ENCODE measurements at regions not wholly inside any gene's neighbourhood (a gene's known extent, or its start where the extent isn't known, plus 50 kb on each side); places are given as distances from the start of the nearest gene placed in this dataset.

DNA sequence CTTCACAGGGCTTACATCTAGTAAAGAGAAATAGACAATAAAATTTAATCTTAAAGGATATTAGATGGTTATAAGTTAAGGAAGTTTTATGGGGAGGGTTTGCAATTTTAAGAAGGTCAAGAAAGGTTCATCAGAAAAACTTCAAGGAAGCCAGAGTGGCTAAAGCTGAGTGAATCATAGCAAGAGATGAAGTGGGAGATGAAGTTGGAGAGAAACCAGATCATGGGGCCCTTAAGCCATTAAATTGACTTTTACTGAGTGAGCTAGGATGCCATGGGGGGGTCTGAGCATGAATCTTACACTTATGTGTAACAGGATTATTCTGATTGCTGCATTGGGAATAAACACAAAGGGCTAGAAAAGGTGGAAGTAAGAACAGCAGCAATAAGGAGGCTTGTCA, 189.2 kb downstream of the LRIG3 start:
- ATAC-seq (no peak), DNase-seq (no peak)
- TF ChIP-seq, protein P1, sequence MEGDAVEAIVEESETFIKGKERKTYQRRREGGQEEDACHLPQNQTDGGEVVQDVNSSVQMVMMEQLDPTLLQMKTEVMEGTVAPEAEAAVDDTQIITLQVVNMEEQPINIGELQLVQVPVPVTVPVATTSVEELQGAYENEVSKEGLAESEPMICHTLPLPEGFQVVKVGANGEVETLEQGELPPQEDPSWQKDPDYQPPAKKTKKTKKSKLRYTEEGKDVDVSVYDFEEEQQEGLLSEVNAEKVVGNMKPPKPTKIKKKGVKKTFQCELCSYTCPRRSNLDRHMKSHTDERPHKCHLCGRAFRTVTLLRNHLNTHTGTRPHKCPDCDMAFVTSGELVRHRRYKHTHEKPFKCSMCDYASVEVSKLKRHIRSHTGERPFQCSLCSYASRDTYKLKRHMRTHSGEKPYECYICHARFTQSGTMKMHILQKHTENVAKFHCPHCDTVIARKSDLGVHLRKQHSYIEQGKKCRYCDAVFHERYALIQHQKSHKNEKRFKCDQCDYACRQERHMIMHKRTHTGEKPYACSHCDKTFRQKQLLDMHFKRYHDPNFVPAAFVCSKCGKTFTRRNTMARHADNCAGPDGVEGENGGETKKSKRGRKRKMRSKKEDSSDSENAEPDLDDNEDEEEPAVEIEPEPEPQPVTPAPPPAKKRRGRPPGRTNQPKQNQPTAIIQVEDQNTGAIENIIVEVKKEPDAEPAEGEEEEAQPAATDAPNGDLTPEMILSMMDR (IDR thresholded peaks at IDR 0.05): no peak
- Histone ChIP-seq H3K4me3 (ENCODE audit: low read length) (no peak overlapping the region), H3K36me3 (ENCODE audit: control insufficient read depth, insufficient read depth, low read length) (no peaks in the 10 kb centered on the region), H3K4me1 (ENCODE audit: control insufficient read depth, insufficient read depth, low read length) (no peaks in the 10 kb centered on the region), H3K27ac (ENCODE audit: low read length) (no peak overlapping the region), H3K9me3 (ENCODE audit: control insufficient read depth, insufficient read depth, low read length) (no peaks in the 10 kb centered on the region), H3K27me3 (ENCODE audit: control insufficient read depth, insufficient read depth, low read length) (no peaks in the 10 kb centered on the region)
- Mint-ChIP-seq H3K27ac (no peak overlapping the region), H3K9me3 (peaks cover 10% of the 10 kb centered on the region in 2 donors), H3K4me1 (no peaks in the 10 kb centered on the region), H3K27me3 (ENCODE audit: low read depth in 2 of 2) (no peaks in the 10 kb centered on the region), H3K4me3 (no peak overlapping the region), H3K36me3 (no peaks in the 10 kb centered on the region)
- intact Hi-C loops (cut with micrococcal nuclease): no loop called here

DNA sequence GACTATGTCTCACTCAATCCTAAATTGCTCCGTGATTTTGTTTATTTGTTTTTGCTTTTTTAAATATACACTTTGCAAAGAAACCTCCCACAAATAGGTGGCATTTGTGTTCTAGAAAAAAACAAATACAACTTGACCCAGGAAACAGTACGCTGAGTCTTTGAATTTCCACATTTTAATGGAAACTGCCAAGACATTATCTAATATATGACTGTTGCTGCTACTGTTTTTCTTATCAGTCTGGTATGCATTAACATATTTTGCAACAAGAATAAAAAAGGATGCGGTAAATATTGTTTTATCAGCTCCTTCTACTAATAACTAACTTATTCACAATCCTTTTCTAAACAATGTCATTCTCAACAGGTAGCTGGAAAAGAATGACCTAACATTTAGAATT, 187.4 kb downstream of the LRIG3 start:
- Histone ChIP-seq H3K9me3 (ENCODE audit: control insufficient read depth, insufficient read depth, low read length) (no peaks in the 10 kb centered on the region), H3K27me3 (ENCODE audit: control insufficient read depth, insufficient read depth, low read length) (no peaks in the 10 kb centered on the region), H3K4me1 (ENCODE audit: control insufficient read depth, insufficient read depth, low read length) (no peaks in the 10 kb centered on the region), H3K4me3 (ENCODE audit: low read length) (no peak overlapping the region), H3K36me3 (ENCODE audit: control insufficient read depth, insufficient read depth, low read length) (no peaks in the 10 kb centered on the region), H3K27ac (ENCODE audit: low read length) (no peak overlapping the region)
- no peaks in the 10 kb centered on the region for H3K36me3 Mint-ChIP-seq
- H3K4me3 Mint-ChIP-seq: no peak overlapping the region
- DNase-seq: no peak
- peaks cover 10% of the 10 kb centered on the region in 2 donors for H3K9me3 Mint-ChIP-seq
- intact Hi-C loops (cut with micrococcal nuclease): no loop called here
- H3K27me3 Mint-ChIP-seq (ENCODE audit: low read depth in 2 of 2): no peaks in the 10 kb centered on the region
- no peaks in the 10 kb centered on the region for H3K4me1 Mint-ChIP-seq
- TF ChIP-seq, protein P1 (IDR thresholded peaks at IDR 0.05): no peak
- ATAC-seq: no peak
- 88% methylated on average over 1 of the region's 3 CpGs for WGBS (ENCODE audit: insufficient coverage)
- no peak overlapping the region for H3K27ac Mint-ChIP-seq

DNA sequence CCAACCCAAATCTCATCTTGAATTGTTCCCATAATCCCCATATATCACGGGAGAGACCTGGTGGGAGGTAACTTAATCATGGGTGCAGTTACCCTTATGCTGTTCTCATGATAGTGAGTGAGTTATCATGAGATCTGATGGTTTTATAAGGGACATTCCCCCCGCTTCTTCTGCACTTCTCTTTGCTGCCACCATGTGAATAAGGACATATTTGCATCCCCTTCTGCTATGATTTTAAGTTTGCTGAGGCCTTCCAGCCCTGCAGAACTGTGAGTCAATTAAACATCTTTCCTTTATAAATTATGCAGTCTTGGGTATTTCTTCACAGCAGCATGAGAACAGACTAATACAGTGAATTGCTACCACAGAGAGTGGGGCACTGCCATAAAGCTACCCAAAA, 179.1 kb downstream of the LRIG3 start:
- Histone ChIP-seq H3K9me3 (ENCODE audit: control insufficient read depth, insufficient read depth, low read length) (peaks cover 7% of the 10 kb centered on the region), H3K4me3 (ENCODE audit: low read length) (no peak overlapping the region), H3K4me1 (ENCODE audit: control insufficient read depth, insufficient read depth, low read length) (no peaks in the 10 kb centered on the region), H3K27me3 (ENCODE audit: control insufficient read depth, insufficient read depth, low read length) (no peaks in the 10 kb centered on the region), H3K36me3 (ENCODE audit: control insufficient read depth, insufficient read depth, low read length) (no peaks in the 10 kb centered on the region), H3K27ac (ENCODE audit: low read length) (no peak overlapping the region)
- no peak for DNase-seq
- TF ChIP-seq, protein P1 (IDR thresholded peaks at IDR 0.05): no peak
- Mint-ChIP-seq H3K36me3 (no peaks in the 10 kb centered on the region), H3K4me3 (no peak overlapping the region), H3K4me1 (no peaks in the 10 kb centered on the region), H3K27me3 (ENCODE audit: low read depth in 2 of 2) (no peaks in the 10 kb centered on the region), H3K27ac (no peak overlapping the region), H3K9me3 (peaks cover 7 to 18% of the 10 kb centered on the region in 2 donors)
- intact Hi-C loops (cut with micrococcal nuclease): no loop called here
- no peak for ATAC-seq
- WGBS (ENCODE audit: insufficient coverage): 97% methylated on average over 2 of the region's 2 CpGs

DNA sequence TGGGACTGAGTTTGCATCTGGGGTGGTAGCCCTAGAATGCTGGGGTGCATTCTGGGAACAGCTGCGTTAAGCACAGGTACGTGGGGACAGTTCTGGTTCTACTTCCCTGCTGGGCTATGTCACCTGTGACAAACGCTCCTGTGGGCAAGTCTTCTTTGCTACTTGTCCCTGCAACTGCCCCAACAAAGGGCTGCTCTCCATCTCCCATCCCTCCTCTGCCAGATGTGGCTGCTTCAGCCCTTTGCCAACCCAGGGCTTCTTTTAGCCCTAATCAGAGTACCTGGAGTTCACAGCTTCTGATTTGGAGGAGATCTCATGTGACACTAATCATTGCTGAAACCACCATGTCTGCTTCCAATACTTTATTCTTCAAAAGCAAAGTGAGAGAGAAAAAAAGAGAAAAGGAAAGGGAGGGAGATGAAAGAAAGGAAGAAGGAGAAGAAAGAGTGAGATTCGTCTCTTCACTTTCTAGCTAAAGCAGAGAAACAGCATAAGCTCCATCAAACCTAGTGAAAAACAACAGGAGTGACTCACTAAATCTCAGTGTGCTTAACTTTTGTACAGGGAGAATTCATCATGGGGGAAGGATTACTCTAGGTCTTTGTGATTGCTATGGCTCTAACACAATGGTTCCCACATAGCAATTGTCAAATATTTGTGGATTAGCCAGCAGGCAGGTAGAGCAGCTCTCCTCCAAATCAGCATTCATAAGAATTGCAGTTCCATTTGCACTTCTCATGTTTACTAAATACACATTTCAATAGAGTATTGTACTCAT, 174.8 kb downstream of the LRIG3 start:
- no peak for DNase-seq
- no peak for ATAC-seq
- intact Hi-C loops (cut with micrococcal nuclease): no loop called here
- no peaks in the 10 kb centered on the region for H3K36me3 Mint-ChIP-seq
- 60% methylated on average over 3 of the region's 4 CpGs for WGBS (ENCODE audit: insufficient coverage)
- no peaks in the 10 kb centered on the region for H3K4me1 ChIP-seq (ENCODE audit: control insufficient read depth, insufficient read depth, low read length)
- H3K4me3 Mint-ChIP-seq: no peak overlapping the region
- H3K27ac ChIP-seq (ENCODE audit: low read length): no peak overlapping the region
- TF ChIP-seq, protein P1 (IDR thresholded peaks at IDR 0.05): no peak
- H3K4me1 Mint-ChIP-seq: no peaks in the 10 kb centered on the region
- no peak overlapping the region for H3K27ac Mint-ChIP-seq
- H3K36me3 ChIP-seq (ENCODE audit: control insufficient read depth, insufficient read depth, low read length): no peaks in the 10 kb centered on the region
- peaks cover 16 to 28% of the 10 kb centered on the region in 2 donors for H3K9me3 Mint-ChIP-seq
- no peaks in the 10 kb centered on the region for H3K27me3 ChIP-seq (ENCODE audit: control insufficient read depth, insufficient read depth, low read length)
- peaks cover 7% of the 10 kb centered on the region for H3K9me3 ChIP-seq (ENCODE audit: control insufficient read depth, insufficient read depth, low read length)
- no peak overlapping the region for H3K4me3 ChIP-seq (ENCODE audit: low read length)
- H3K27me3 Mint-ChIP-seq (ENCODE audit: low read depth in 2 of 2): no peaks in the 10 kb centered on the region

All from natural killer cell (primary cell).